Amygdala (tissue), 56 donors: ENCODE measurements at regions not wholly inside any gene's neighbourhood (a gene's known extent, or its start where the extent isn't known, plus 50 kb on each side); places are given as distances from the start of the nearest gene placed in this dataset.

Experiments
- DNase-seq, 56 donors: peaks; one replicate each; lab custom pipeline; 2025; lab: John Stamatoyannopoulos, UW

DNA sequence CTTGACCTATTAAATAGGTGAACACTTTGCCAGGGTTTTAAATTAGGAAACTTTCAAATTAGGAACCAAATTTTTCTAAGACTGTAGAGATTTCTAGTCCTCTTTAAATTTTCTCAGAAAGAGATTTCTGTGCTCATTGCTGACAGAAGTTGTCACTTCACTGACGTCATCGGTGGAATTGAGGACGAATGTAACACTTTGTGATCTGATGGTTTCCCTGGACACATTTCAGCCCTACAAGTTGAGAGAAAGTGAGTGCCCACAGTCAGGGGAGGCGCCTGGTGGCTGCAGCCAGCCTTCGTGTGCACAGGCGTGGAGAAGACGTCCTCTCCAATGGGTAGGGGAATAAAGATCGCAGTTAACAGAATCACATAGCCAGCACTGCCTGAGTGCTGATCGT, 396.5 kb upstream of the TSHZ3 start:
- DNase-seq: no peak

DNA sequence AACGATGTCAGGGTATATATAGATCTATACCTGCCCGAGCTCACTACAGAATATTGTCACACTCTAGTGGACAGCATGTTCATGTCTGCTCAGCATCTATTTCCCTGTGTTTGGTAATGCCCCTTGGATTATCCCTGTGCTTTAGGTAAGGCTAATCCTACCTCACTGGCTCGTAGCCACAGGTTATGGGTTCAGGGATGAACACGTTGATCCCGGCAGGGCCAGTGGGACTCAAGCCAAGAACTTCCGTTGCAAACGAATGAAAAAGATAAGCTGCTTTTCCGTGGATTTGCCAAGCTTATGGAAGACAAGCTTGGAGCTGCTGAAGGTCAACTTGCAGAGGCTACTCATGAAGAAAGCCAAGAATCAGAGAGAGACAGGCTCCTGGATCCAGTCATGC, 400.0 kb upstream of the TSHZ3 start:
- no peak for DNase-seq

DNA sequence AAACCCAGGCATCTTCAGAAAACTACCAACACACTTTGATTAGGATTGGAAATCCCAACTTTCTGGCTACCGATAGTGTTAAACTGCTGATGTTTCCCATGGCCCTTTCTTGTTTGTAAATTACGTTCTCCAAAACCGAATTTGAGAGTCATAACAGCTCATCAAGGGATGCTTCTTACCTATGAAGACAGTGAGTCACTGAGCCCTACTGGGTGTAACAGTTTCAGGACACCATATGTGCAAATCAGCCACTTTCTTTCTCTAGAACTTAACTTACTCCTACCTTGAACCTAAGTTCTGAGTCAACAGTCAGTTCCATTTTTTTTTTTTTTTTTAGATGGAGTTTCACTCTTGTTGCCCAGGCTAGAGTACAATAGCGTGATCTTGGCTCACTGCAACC, 410.1 kb upstream of the TSHZ3 start:
- DNase-seq: no peak

DNA sequence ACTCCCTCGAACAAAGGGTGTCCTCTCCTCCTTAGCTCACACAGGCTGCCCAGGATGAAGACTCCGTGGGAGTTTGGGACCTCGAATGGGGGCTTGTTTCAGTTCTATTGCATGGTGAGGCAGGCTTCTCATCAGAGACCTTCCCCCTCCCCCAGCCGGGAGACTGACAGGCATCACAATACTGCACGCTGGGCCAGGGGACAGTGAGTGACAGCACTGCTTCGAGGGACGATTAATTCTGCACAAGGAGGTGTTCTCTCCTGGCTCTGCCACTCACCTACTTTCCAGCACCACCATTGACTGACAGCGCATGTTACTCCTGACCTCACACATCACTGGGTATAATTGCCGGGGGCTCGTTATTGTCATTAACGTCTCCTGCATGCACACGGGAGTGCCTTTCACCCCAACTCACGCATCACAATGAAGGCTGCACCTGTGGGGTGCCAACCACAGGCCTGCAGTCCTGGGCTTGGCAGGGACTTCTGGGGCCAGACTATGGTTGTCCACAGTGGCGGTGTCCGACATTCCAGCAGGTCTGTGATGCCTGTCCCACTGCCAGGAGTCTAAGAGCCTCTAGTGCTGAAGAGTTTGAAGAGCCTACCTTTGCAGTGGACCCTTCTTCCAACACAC, 412.2 kb upstream of the TSHZ3 start:
- no peak for DNase-seq

DNA sequence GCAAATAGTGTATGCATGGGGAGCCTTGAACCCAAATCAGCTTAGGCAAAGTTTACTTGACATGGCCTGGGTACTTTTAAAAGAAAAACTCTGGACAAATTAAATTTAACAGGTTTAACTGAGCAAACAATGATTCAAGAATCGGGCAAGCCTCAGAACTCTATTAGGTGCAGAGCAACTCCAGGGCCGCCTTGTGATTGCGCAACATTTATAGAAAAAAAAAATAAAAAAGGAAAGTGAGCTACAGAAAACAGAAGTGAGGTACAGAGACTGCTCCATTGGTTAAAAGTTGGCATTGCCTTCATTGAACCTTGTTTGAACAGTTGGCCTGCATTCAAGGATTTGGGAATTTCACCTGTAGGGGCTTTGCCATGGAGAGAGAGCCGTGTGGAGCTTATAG, 421.0 kb upstream of the TSHZ3 start:
- no peak for DNase-seq

DNA sequence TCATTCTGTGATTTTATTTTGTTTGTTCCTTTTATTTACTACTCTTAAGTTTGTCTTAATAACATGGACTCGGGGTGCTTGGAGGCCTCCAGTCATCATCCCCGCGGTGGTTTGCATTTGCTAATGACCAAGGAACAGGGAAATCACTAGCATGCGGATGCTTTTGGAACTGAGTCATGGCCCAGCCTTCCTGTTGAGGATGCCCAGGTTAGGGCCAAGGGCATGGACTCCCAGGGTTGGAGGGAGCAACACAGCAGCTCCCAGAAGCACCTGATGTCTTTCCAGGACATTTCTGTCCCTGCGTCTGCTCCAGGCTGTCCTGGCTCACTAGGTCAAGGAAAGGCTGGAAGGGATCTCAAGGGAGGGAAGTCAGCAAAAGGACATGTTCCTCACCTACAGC, 423.7 kb upstream of the TSHZ3 start:
- DNase-seq: no peak

DNA sequence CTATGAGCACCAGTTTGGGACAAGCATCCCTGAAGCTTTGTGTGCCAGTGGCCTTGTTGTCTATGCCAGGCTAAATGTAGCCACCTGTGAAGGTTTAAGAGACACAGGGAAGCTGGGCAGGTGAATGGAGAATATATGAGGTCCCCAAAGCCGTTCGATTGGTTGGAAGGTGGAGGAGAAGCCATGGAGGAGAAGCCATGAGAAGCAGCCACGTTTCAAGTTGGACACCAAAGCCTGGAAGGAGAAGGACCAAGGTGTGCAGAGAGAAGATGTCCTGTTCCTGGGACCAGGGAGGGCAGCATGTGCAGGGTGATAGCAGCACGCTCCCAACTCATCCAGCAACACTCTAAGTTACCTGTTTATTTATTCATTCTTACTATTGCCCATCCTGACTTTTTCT, 432.3 kb upstream of the TSHZ3 start:
- DNase-seq: no peak

GRCh38 chr19:31783592-31783991, 434.4 kb upstream of the TSHZ3 start:
- no peak for DNase-seq

GRCh38 chr19:31784671-31785101, 435.4 kb upstream of the TSHZ3 start:
- DNase-seq: peak in 9 of 56 donors; percentile 2 to 15 (median 8)

- DNase-seq: no peak
Measured at GRCh38 chr19:31801611-31802010, 452.4 kb upstream of the TSHZ3 start.

DNA sequence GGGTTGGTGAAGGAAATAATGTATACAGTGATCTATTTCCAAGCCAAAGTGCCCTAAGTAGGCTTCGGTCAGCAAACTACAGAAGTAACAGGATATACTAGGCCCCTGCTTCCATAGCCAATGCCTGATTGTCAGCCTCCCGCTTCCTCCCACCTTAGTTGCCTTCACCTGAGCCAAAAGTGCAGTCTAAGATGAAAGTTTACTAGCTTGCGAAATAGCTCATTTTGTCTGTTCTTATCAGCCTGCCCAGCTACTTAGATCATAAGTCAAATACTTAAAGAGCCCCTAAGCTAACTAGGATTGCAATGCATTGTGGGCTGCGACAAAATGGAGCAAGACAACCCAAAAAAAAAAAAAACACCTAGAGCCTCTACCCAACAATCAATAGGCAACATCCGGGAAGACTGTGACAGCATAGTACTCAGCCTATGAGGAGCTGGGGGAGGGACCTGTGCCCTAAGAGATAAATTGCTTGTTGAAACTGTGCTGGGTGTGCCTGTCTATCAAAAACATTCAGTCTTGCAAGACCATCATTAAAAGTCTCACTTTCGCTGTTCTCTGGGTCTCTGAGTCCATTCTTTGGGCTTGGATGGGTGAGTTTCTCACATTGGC, 454.7 kb upstream of the TSHZ3 start:
- no peak for DNase-seq

DNA sequence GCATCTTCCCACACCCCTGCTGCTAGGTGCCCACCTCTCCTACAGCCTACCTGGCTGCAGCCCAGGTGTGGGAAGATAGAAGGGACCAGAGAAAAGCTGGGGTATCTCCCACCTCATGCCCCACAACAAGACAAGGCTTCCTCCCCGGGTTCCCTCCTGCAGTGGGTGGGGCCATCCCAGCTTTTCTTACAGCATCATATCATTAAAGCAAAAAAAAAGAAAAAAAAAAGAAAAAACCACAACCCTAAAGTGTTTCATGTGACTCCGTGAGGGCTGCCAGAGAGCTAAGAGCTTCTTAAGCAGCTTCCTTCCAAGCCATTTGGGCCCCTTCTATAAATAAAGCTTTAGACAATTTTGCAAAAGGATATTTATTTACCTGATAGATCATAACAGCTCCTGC, 455.4 kb upstream of the TSHZ3 start:
- DNase-seq: no peak

GRCh38 chr19:31810536-31811109, 461.4 kb upstream of the TSHZ3 start:
- no peak for DNase-seq

DNA sequence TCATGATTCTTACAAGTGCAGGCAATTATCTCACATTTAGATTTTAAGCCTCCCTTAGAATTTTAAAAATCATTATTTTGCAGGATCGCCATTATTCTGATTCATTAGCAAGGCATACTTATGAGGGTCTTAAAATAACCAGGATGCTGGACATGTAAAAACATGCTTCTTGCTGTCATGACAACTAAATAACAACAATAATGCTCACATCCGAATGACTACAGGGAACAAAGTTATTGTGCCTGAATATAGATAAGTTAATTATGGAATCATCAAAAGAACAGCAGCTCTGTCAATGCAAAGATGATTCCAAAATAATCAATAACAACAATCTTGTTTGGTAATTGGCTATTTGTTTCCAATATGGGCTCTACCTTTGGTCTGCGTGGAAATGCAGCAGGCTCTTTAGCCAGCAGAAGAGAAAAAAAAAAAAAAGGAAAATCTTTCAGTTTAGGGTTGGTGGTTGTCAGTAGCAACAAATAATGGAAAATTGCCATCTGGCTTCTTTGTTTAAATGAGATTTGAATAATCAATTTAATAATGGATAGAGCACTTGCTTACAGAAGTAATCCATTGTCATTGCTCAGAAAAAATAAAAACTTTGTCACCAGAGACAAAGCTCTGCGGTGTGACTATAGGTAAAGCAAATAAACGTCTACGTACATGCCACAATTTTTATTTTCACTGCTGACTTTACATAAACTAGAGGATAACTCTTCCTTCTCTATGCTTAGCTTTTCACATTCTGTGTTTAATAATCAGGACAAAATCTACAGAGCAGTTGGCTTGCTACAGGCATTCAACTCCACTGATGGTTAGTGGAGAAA, 468.9 kb upstream of the TSHZ3 start:
- no peak for DNase-seq

DNA sequence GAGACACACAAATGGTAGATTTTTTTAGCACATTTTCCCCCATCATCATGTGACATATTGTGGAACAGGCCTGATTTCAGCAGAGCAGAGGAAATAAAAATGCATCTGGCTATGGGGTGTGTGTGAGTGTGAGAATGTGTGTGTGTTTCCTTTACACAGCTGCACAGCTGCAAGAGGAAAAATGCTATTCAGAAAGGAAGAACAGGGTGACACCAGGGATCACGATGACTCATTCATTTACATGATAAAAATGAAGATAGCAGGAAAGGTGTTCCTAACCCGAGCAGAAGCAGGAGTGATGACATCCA, 469.5 kb upstream of the TSHZ3 start:
- peak in 2 of 56 donors; percentile 2 to 3 for DNase-seq

DNA sequence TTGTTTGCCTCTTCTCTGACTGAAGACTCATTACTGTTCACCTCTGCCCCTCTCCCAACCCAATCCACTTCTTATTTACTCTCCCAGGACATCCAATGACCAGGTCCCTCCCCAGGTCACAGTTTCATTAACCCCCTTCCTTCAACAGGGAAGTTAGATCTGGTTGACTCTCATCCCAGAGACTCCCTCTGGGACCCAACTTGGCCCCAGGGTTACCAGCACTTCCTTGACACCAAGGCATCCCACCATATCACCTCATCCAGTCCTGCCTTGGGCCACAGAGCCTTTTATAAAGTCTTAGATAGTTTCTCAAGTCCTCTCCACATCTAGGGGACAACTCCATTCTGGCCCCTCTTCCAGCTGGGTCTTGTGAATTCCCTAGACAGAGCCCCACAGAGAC, 470.6 kb upstream of the TSHZ3 start:
- DNase-seq: no peak

DNA sequence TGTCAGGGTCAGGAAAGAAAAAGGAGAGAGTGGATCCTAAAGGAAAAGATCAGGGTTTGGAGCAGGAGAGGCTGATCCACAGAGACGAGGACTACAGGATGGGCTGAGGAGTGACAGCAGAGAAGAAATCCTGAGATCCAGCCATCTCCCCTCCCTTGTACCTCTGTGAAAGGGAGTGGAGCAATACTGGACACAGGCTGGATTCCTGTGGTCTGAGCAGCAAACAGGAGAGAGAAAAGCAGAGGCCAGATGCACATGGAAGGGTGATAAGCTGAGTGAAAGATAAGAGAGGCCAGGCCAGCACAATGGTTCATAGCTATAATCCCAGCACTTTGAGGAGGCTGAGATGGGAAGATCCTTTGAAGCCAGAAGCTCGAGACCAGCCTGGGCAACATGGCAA, 472.1 kb upstream of the TSHZ3 start:
- DNase-seq: no peak

GRCh38 chr19:31825134-31826094, 476.2 kb upstream of the TSHZ3 start:
- no peak for DNase-seq

- DNase-seq: no peak
Measured at GRCh38 chr19:31826325-31826724, 477.1 kb upstream of the TSHZ3 start.

GRCh38 chr19:31831421-31832175, 482.4 kb upstream of the TSHZ3 start:
- no peak for DNase-seq
